Transverse colon (tissue), 4 donors: ENCODE measurements at regions not wholly inside any gene's neighbourhood (a gene's known extent, or its start where the extent isn't known, plus 50 kb on each side); places are given as distances from the start of the nearest gene placed in this dataset.

Experiments
- DNase-seq: peaks from one replicate; pipeline ENCODE4 v3.0.0-alpha.2; 2019
- H3K27ac ChIP-seq, 4 donors: fragments of 200-600 bp; sonication (generic); 2 replicates each; pipeline ENCODE4 v1.5.1; 2016 to 2018; ENCODE audit warnings: inconsistent platforms in 4 of 4
- H3K27me3 ChIP-seq: fragments of 200-600 bp; sonication (generic); 2 replicates; pipeline ENCODE4 v1.5.1; 2017; ENCODE audit warnings: inconsistent platforms
- H3K36me3 ChIP-seq, 4 donors: fragments of 200-600 bp; sonication (generic); 2 replicates each; pipeline ENCODE4 v1.5.1; 2017 to 2019; ENCODE audit warnings: inconsistent platforms in 4 of 4
- H3K4me1 ChIP-seq, 4 donors: fragments of 200-600 bp; sonication (generic); 2 replicates each; pipeline ENCODE4 v1.5.1; 2017 to 2020; ENCODE audit warnings: inconsistent platforms in 4 of 4
- H3K4me3 ChIP-seq, 4 donors: fragments of 200-600 bp; sonication (generic); 1 replicate in 1 of 4; 2 replicates in 3 of 4; pipeline versions ENCODE4 v1.5.1 to v1.6.1; 2017 to 2019; ENCODE audit warnings: inconsistent platforms in 4 of 4
- H3K9me3 ChIP-seq, 2 donors: fragments of 200-600 bp; sonication (generic); 2 replicates each; pipeline ENCODE4 v1.5.1; 2017 to 2019; ENCODE audit warnings: inconsistent platforms in 2 of 2
- CTCF ChIP-seq, 5 experiments: fragments of 200-600 bp in 3 of 5; fragments of 450-650 bp in 2 of 5; sonication (generic) in 3 of 5; IDR thresholded peaks; 1 replicate in 2 of 5; 2 replicates in 3 of 5; pipeline ENCODE4 v1.5.1; 2016 to 2017; ENCODE audit warnings: antibody characterized with exemption in 5 of 5, inconsistent platforms in 3 of 5, mild to moderate bottlenecking in 2 of 5, moderate library complexity in 1 of 5
- EP300 ChIP-seq: sonication (generic); formaldehyde crosslinking; IDR thresholded peaks from one replicate; pipeline ENCODE4 v1.6.1; 2017; ENCODE audit warnings: antibody characterized with exemption, low read depth
- POLR2A ChIP-seq: fragments of 450-650 bp; IDR thresholded peaks from one replicate; pipeline ENCODE4 v1.6.1; 2016; ENCODE audit warnings: antibody characterized with exemption, mild to moderate bottlenecking, moderate library complexity
- POLR2AphosphoS5 ChIP-seq, 3 donors: sonication (generic); formaldehyde crosslinking; IDR thresholded peaks; one replicate each; pipeline ENCODE4 v1.6.1; 2016; ENCODE audit warnings: antibody characterized with exemption in 3 of 3
- WGBS, 2 donors: methylation state at CpG; one replicate each; pipeline ENCODE4 v1.1.5; 2018; ENCODE audit warnings: low coverage in 1 of 2; 5-methylcytosine and 5-hydroxymethylcytosine counted together
- in situ Hi-C, 4 donors: fragments of 200-750 bp; cut with MboI; loops; one replicate each; pipeline versions ENCODE4 v1.15.0 to v1.15.1; 2017; ENCODE audit warnings: low sequenced_read_pairs in 3 of 4, low pct_ligation_motif_present in 1 of 4, low pct_unique_long_range_greater_than_20kb in 1 of 4
- intact Hi-C: fragments of 100-400 bp; cut with DNase I; formaldehyde crosslinking; loops from one replicate; pipeline ENCODE4 v1.15.1; 2023; ENCODE audit warnings: low total_unique reads

GRCh38 chr5:12269164-12269563, 364.9 kb upstream of the CTNND2 start:
- H3K4me1 ChIP-seq: no peaks in the 10 kb centered on the region
- 72 to 77% methylated on average over 3 of the region's 3 CpGs for WGBS, 2 donors
- H3K9me3 ChIP-seq: no peaks in the 10 kb centered on the region
- TF ChIP-seq CTCF (IDR thresholded peaks at IDR 0.05): no peak
- no peak for TF ChIP-seq EP300
- no peak for TF ChIP-seq POLR2A
- no peak for TF ChIP-seq POLR2AphosphoS5 (IDR thresholded peaks at IDR 0.05)
- H3K4me3 ChIP-seq: no peak overlapping the region
- in situ Hi-C loops (no loop called here), intact Hi-C loops (no loop called here)
- no peak overlapping the region for H3K27ac ChIP-seq
- H3K27me3 ChIP-seq: no peaks in the 10 kb centered on the region
- no peaks in the 10 kb centered on the region for H3K36me3 ChIP-seq
- no peak for DNase-seq

GRCh38 chr5:12258549-12258948, 354.3 kb upstream of the CTNND2 start:
- H3K9me3 ChIP-seq: no peaks in the 10 kb centered on the region
- in situ Hi-C loops (no loop called here), intact Hi-C loops (no loop called here)
- DNase-seq: no peak
- H3K36me3 ChIP-seq: no peaks in the 10 kb centered on the region
- H3K27me3 ChIP-seq: no peaks in the 10 kb centered on the region
- 50 to 78% methylated on average over 1 to 2 of the region's 2 CpGs for WGBS, 2 donors
- no peak overlapping the region for H3K4me3 ChIP-seq
- H3K4me1 ChIP-seq: no peaks in the 10 kb centered on the region
- TF ChIP-seq POLR2A: no peak
- TF ChIP-seq POLR2AphosphoS5 (IDR thresholded peaks at IDR 0.05): no peak
- TF ChIP-seq CTCF (IDR thresholded peaks at IDR 0.05): no peak
- TF ChIP-seq EP300: no peak
- H3K27ac ChIP-seq: no peak overlapping the region

- no peak for DNase-seq
- Histone ChIP-seq H3K9me3 (no peaks in the 10 kb centered on the region), H3K4me3 (no peak overlapping the region), H3K27me3 (no peaks in the 10 kb centered on the region), H3K36me3 (no peaks in the 10 kb centered on the region), H3K4me1 (no peaks in the 10 kb centered on the region), H3K27ac (no peak overlapping the region)
- in situ Hi-C loops: no loop called here
- TF ChIP-seq POLR2A (no peak), CTCF (IDR thresholded peaks at IDR 0.05) (no peak), EP300 (no peak), POLR2AphosphoS5 (IDR thresholded peaks at IDR 0.05) (no peak)
- WGBS, 2 donors: 85% methylated on average over 2 of the region's 2 CpGs; no CpG with 5 or more reads in 1 of the 2 donors
- intact Hi-C loops: no loop called here
These were observed 346.2 kb upstream of the CTNND2 start for GRCh38 chr5:12250454-12250853.

- intact Hi-C loops (no loop called here), in situ Hi-C loops (no loop called here)
- no peak for DNase-seq
- 66 to 75% methylated on average over 3 of the region's 3 CpGs for WGBS, 2 donors
- H3K27ac ChIP-seq: no peak overlapping the region
- no peaks in the 10 kb centered on the region for H3K9me3 ChIP-seq
- no peaks in the 10 kb centered on the region for H3K27me3 ChIP-seq
- H3K36me3 ChIP-seq: no peaks in the 10 kb centered on the region
- no peak overlapping the region for H3K4me3 ChIP-seq
- no peak for TF ChIP-seq POLR2AphosphoS5 (IDR thresholded peaks at IDR 0.05)
- no peak for TF ChIP-seq EP300
- H3K4me1 ChIP-seq: no peaks in the 10 kb centered on the region
These were observed 344.6 kb upstream of the CTNND2 start for GRCh38 chr5:12248831-12249230.

- intact Hi-C loops: no loop called here
- Histone ChIP-seq H3K4me1 (no peaks in the 10 kb centered on the region), H3K9me3 (no peaks in the 10 kb centered on the region), H3K4me3 (no peak overlapping the region), H3K36me3 (no peaks in the 10 kb centered on the region), H3K27ac (no peak overlapping the region), H3K27me3 (no peaks in the 10 kb centered on the region)
- DNase-seq: no peak
- 68 to 75% methylated on average over 4 to 5 of the region's 5 CpGs for WGBS, 2 donors
- TF ChIP-seq EP300 (no peak), CTCF (IDR thresholded peaks at IDR 0.05) (no peak), POLR2AphosphoS5 (IDR thresholded peaks at IDR 0.05) (no peak), POLR2A (no peak)
- in situ Hi-C loops: no loop called here
These were observed 341.8 kb upstream of the CTNND2 start for GRCh38 chr5:12246036-12246435.
